Liver (tissue), 8 donors: ENCODE measurements at regions not wholly inside any gene's neighbourhood (a gene's known extent, or its start where the extent isn't known, plus 50 kb on each side); places are given as distances from the start of the nearest gene placed in this dataset.

Source experiments
- DNase-seq: peaks from one replicate; pipeline ENCODE4 v3.0.0-alpha.2; 2017; ENCODE audit warnings: low spot score
- H3K27ac ChIP-seq, 2 donors: one replicate each; pipeline ENCODE4 v1.7.0; 2013; ENCODE audit warnings: inconsistent platforms in 2 of 2, low read length in 2 of 2, control low read depth in 1 of 2, low read depth in 1 of 2, mild to moderate bottlenecking in 1 of 2
- H3K27me3 ChIP-seq, 4 donors: one replicate each; pipeline versions ENCODE4 v1.6.1 to v1.7.0; 2013; ENCODE audit warnings: low read length in 3 of 4, inconsistent platforms in 1 of 4, mild to moderate bottlenecking in 1 of 4, moderate library complexity in 1 of 4; ENCODE audit not compliant: control insufficient read depth in 4 of 4, insufficient read depth in 4 of 4
- H3K36me3 ChIP-seq, 4 donors: one replicate each; pipeline versions ENCODE4 v1.6.1 to v1.7.0; 2013; ENCODE audit warnings: low read length in 3 of 4, mild to moderate bottlenecking in 3 of 4, low read depth in 1 of 4, moderate library complexity in 1 of 4; ENCODE audit not compliant: control insufficient read depth in 4 of 4, insufficient read depth in 3 of 4
- H3K4me1 ChIP-seq, 4 donors: one replicate each; pipeline versions ENCODE4 v1.6.1 to v1.7.0; 2013; ENCODE audit warnings: low read length in 3 of 4, mild to moderate bottlenecking in 3 of 4, moderate library complexity in 1 of 4; ENCODE audit not compliant: control insufficient read depth in 4 of 4, insufficient read depth in 4 of 4
- H3K4me3 ChIP-seq, 3 donors: one replicate each; pipeline versions ENCODE4 v1.6.1 to v1.7.0; 2013; ENCODE audit warnings: low read length in 3 of 3, control low read depth in 1 of 3, low read depth in 1 of 3, mild to moderate bottlenecking in 1 of 3
- H3K9ac ChIP-seq, 2 donors: one replicate each; pipeline ENCODE4 v1.7.0; 2013; ENCODE audit warnings: low read length in 2 of 2, mild to moderate bottlenecking in 2 of 2, moderate library complexity in 2 of 2, control low read depth in 1 of 2, low read depth in 1 of 2
- H3K9me3 ChIP-seq, 4 donors: one replicate each; pipeline versions ENCODE4 v1.6.1 to v1.7.0; 2013; ENCODE audit warnings: low read length in 3 of 4; ENCODE audit not compliant: control insufficient read depth in 4 of 4
- EGR1 ChIP-seq, 2 donors: IDR thresholded peaks; 2 replicates each; pipeline ENCODE4 v1.6.1; 2016 to 2018; ENCODE audit warnings: antibody characterized with exemption in 2 of 2, low read depth in 2 of 2
- FOXA1 ChIP-seq: IDR thresholded peaks from 2 replicates; pipeline ENCODE4 v1.6.1; 2016; ENCODE audit warnings: antibody characterized with exemption
- FOXA2 ChIP-seq: IDR thresholded peaks from 2 replicates; pipeline ENCODE4 v1.6.1; 2016; ENCODE audit warnings: antibody characterized with exemption
- GABPA ChIP-seq, 2 donors: IDR thresholded peaks in 1 of 2; conservative IDR thresholded peaks in 1 of 2; 2 replicates each; pipeline ENCODE4 v1.6.1; 2016; ENCODE audit warnings: antibody characterized with exemption in 2 of 2, mild to moderate bottlenecking in 1 of 2, moderate library complexity in 1 of 2
- HNF4A ChIP-seq, 2 donors: conservative IDR thresholded peaks; 2 replicates each; pipeline ENCODE4 v1.6.1; 2016; ENCODE audit warnings: antibody characterized with exemption in 2 of 2, mild to moderate bottlenecking in 2 of 2
- HNF4G ChIP-seq: IDR thresholded peaks from 2 replicates; pipeline ENCODE4 v1.6.1; 2016; ENCODE audit warnings: antibody characterized with exemption
- JUND ChIP-seq, 2 donors: IDR thresholded peaks; 2 replicates each; pipeline ENCODE4 v1.6.1; 2016; ENCODE audit warnings: antibody characterized with exemption in 2 of 2
- NR2F2 ChIP-seq: IDR thresholded peaks from 2 replicates; pipeline ENCODE4 v1.6.1; 2016; ENCODE audit warnings: antibody characterized with exemption
- RAD21 ChIP-seq, 2 donors: IDR thresholded peaks; 2 replicates each; pipeline ENCODE4 v1.6.1; 2016; ENCODE audit warnings: antibody characterized with exemption in 2 of 2, mild to moderate bottlenecking in 2 of 2
- RXRA ChIP-seq, 2 donors: IDR thresholded peaks; 2 replicates each; pipeline ENCODE4 v1.6.1; 2017 to 2018; ENCODE audit warnings: antibody characterized with exemption in 2 of 2, mild to moderate bottlenecking in 1 of 2
- SP1 ChIP-seq: IDR thresholded peaks from 2 replicates; pipeline ENCODE4 v1.6.1; 2018; ENCODE audit warnings: antibody characterized with exemption, mild to moderate bottlenecking
- TAF1 ChIP-seq: conservative IDR thresholded peaks from 2 replicates; pipeline ENCODE4 v1.6.1; 2016; ENCODE audit warnings: antibody characterized with exemption, mild to moderate bottlenecking
- YY1 ChIP-seq: IDR thresholded peaks from 2 replicates; pipeline ENCODE4 v1.6.1; 2016; ENCODE audit warnings: antibody characterized with exemption, mild to moderate bottlenecking
- WGBS: extraction: QIAGEN DNeasy Blood & Tissue Kit; methylation state at CpG from one replicate; pipeline ENCODE4 v1.1.7; 2013; 5-methylcytosine and 5-hydroxymethylcytosine counted together
- TF ChIP-seq, protein P1 (sequence below): IDR thresholded peaks from 2 replicates; pipeline ENCODE4 v1.6.1; 2016; ENCODE audit warnings: antibody characterized with exemption
- TF ChIP-seq, protein P2 (sequence below): fragments of 150-350 bp; IDR thresholded peaks from 2 replicates; pipeline ENCODE4 v1.5.1; 2017; ENCODE audit warnings: improper control_type of control experiment, low read depth, low read length; ENCODE audit not compliant: missing input control
- TF ChIP-seq, protein P3 (sequence below): IDR thresholded peaks from 2 replicates; pipeline ENCODE4 v1.6.1; 2016; ENCODE audit warnings: antibody characterized with exemption
- TF ChIP-seq, protein P4 (sequence below): IDR thresholded peaks from 2 replicates; pipeline ENCODE4 v1.6.1; 2016; ENCODE audit warnings: antibody characterized with exemption
- donor health status: healthy.
- donor health status: healthy.
- donor health status: healthy.
- donor health status: healthy.
- donor health status: healthy.

DNA sequence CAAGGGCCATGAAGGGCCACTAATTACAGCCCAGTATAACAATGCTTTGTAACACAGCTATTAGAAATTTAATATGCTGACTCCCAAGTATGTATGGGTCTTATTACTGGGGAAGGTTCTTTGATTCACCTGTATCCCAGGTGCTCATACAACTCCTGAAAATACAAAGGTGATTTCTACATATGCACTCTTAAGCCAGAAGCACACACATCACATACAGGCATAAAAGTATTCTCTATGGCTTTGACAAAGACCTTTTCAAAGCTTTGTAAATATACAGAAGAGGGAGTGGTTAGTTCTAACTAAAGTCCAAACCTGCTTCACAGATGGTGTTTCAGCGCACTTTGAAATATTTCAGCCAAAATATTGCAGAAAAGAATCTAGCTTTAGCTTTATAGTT, 191.5 kb downstream of the SNCA start (continued):
- TF ChIP-seq TAF1 (no peak), HNF4G (no peak), RXRA (IDR thresholded peaks at IDR 0.05) (no peak), EGR1 (IDR thresholded peaks at IDR 0.05; ENCODE audit: low read depth in 2 of 2) (no peak), FOXA2 (no peak), FOXA1 (no peak), NR2F2 (no peak)

DNA sequence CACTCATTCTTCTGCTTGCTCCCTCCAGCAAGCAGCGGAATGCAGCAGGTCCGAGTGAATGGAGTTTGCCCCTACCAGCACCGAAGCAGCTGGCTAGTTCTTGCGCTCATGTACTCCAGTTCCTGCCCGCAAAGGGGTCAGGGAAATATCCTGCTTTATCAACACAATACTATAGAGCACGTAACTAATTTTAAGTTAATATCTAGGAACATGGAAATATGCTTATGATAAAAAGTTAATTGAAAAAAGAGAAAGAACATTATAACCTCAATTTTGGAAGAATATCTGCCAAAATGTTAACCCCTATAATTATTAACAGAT, 195.6 kb downstream of the SNCA start:
- peak overlapping the region in 1 of 3 donors; percentile 11 for H3K4me3 ChIP-seq
- H3K36me3 ChIP-seq = no peaks in the 10 kb centered on the region
- DNase-seq = no peak
- H3K9ac ChIP-seq = no peak overlapping the region
- H3K4me1 ChIP-seq = peaks cover 0 to 3% (median 0%) of the 10 kb centered on the region in 4 donors
- no peak overlapping the region for H3K27ac ChIP-seq
- 22% methylated on average over 6 of the region's 6 CpGs for WGBS
- H3K27me3 ChIP-seq = no peaks in the 10 kb centered on the region
- H3K9me3 ChIP-seq = no peaks in the 10 kb centered on the region
- TF ChIP-seq HNF4G = no peak
- TF ChIP-seq YY1 = no peak
- TF ChIP-seq RXRA (IDR thresholded peaks at IDR 0.05) = no peak
- no peak for TF ChIP-seq EGR1 (IDR thresholded peaks at IDR 0.05; ENCODE audit: low read depth in 2 of 2)
- TF ChIP-seq, protein P1, sequence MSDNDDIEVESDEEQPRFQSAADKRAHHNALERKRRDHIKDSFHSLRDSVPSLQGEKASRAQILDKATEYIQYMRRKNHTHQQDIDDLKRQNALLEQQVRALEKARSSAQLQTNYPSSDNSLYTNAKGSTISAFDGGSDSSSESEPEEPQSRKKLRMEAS = no peak
- no peak for TF ChIP-seq JUND (IDR thresholded peaks at IDR 0.05)
- TF ChIP-seq FOXA1 = no peak

DNA sequence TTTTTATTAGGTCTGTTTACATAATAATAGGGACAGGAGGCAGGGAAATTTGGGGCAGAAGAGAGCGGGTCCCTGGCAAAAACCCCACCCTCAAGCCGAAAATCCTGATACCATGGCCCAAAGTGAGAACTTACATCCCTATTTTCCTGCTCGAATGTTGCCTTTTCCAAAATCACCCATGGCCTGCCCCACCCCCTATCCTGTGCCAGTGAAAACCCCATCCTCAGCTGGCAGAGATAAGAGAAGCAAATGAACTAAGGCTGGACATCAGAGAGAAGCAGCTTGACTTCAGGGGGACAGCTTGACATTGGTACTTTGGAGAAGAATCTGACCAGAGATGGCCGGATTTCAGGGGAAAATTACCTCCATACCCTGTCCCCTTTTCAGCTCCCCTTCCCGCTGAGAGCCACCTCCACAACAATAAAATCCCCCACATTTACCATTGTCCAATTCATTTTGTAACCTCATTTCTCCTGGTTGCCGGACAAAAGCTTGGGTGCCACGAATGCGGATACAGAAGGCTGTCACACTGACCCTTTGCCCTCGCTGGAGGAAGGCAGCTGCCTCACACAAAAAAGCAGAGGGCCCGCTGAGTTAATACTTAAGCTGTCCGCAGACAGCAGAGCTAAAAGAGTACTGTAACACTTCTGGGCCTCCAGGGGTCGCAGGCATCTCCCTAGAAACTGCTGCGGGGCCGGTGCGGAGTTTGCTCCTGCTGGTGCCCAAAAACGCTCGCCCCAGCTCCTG, 196.2 kb downstream of the SNCA start:
- peak; percentile 49 for DNase-seq
- Histone ChIP-seq H3K27me3 (no peaks in the 10 kb centered on the region), H3K36me3 (no peaks in the 10 kb centered on the region), H3K9me3 (no peaks in the 10 kb centered on the region), H3K4me1 (peaks cover 0 to 3% (median 0%) of the 10 kb centered on the region in 4 donors), H3K4me3 (peak overlapping the region in 1 of 3 donors; percentile 11), H3K9ac (no peak overlapping the region), H3K27ac (no peak overlapping the region)
- WGBS = 31% methylated on average over 17 of the region's 17 CpGs
- TF ChIP-seq SP1 (peak; percentile 62), FOXA1 (no peak), JUND (IDR thresholded peaks at IDR 0.05) (peak in 1 of 2 donors; percentile 22), EGR1 (IDR thresholded peaks at IDR 0.05; ENCODE audit: low read depth in 2 of 2) (no peak), RXRA (IDR thresholded peaks at IDR 0.05) (peak in 1 of 2 donors; percentile 50), RAD21 (IDR thresholded peaks at IDR 0.05) (peak; percentile 21 to 72), HNF4A (conservative IDR thresholded peaks at IDR 0.05) (peak; percentile 27 to 72), NR2F2 (peak; percentile 50), HNF4G (peak; percentile 26)
- TF ChIP-seq, protein P2, sequence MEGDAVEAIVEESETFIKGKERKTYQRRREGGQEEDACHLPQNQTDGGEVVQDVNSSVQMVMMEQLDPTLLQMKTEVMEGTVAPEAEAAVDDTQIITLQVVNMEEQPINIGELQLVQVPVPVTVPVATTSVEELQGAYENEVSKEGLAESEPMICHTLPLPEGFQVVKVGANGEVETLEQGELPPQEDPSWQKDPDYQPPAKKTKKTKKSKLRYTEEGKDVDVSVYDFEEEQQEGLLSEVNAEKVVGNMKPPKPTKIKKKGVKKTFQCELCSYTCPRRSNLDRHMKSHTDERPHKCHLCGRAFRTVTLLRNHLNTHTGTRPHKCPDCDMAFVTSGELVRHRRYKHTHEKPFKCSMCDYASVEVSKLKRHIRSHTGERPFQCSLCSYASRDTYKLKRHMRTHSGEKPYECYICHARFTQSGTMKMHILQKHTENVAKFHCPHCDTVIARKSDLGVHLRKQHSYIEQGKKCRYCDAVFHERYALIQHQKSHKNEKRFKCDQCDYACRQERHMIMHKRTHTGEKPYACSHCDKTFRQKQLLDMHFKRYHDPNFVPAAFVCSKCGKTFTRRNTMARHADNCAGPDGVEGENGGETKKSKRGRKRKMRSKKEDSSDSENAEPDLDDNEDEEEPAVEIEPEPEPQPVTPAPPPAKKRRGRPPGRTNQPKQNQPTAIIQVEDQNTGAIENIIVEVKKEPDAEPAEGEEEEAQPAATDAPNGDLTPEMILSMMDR = peak; percentile 38

DNA sequence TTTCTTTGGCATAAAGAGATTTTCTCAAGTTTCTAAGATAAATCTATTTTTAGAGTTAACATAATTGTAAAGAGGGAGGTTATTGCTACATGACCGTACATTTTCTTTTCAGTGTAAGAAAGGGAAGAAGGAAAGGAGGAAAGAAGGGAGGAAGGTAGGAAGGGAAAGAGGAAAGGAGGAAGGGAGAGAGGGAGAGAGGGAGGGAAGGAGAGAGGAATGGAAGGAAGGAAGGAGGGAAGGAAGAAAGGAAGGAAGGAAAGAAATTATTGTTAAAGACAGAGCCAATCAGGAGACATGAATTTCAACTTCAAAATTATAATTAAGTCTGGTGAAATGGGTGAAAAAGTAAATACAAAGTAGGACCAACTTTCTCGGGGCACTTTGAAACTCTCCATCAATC, 197.6 kb downstream of the SNCA start:
- H3K27me3 ChIP-seq = no peaks in the 10 kb centered on the region
- H3K9ac ChIP-seq = no peak overlapping the region
- no peaks in the 10 kb centered on the region for H3K9me3 ChIP-seq
- no peaks in the 10 kb centered on the region for H3K36me3 ChIP-seq
- WGBS = 83% methylated on average over 2 of the region's 2 CpGs
- H3K27ac ChIP-seq = no peak overlapping the region
- DNase-seq = no peak
- H3K4me1 ChIP-seq = peaks cover 0 to 3% (median 0%) of the 10 kb centered on the region in 4 donors
- H3K4me3 ChIP-seq = no peak overlapping the region
- TF ChIP-seq HNF4G (no peak), YY1 (no peak), NR2F2 (no peak), JUND (IDR thresholded peaks at IDR 0.05) (no peak), FOXA2 (no peak), TAF1 (no peak), RXRA (IDR thresholded peaks at IDR 0.05) (no peak), RAD21 (IDR thresholded peaks at IDR 0.05) (no peak), GABPA (IDR thresholded peaks at IDR 0.05 in 1 of 2, conservative IDR thresholded peaks at IDR 0.05 in 1 of 2) (no peak), HNF4A (conservative IDR thresholded peaks at IDR 0.05) (no peak), FOXA1 (no peak), EGR1 (IDR thresholded peaks at IDR 0.05; ENCODE audit: low read depth in 2 of 2) (no peak), SP1 (no peak)
- TF ChIP-seq, protein P1 = no peak
- TF ChIP-seq, protein P3, sequence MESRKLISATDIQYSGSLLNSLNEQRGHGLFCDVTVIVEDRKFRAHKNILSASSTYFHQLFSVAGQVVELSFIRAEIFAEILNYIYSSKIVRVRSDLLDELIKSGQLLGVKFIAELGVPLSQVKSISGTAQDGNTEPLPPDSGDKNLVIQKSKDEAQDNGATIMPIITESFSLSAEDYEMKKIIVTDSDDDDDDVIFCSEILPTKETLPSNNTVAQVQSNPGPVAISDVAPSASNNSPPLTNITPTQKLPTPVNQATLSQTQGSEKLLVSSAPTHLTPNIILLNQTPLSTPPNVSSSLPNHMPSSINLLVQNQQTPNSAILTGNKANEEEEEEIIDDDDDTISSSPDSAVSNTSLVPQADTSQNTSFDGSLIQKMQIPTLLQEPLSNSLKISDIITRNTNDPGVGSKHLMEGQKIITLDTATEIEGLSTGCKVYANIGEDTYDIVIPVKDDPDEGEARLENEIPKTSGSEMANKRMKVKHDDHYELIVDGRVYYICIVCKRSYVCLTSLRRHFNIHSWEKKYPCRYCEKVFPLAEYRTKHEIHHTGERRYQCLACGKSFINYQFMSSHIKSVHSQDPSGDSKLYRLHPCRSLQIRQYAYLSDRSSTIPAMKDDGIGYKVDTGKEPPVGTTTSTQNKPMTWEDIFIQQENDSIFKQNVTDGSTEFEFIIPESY = no peak
- TF ChIP-seq, protein P2 = no peak
- TF ChIP-seq, protein P4, sequence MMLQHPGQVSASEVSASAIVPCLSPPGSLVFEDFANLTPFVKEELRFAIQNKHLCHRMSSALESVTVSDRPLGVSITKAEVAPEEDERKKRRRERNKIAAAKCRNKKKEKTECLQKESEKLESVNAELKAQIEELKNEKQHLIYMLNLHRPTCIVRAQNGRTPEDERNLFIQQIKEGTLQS = no peak
